ENCODE measurements at regions not wholly inside any gene's neighbourhood (a gene's known extent, or its start where the extent isn't known, plus 50 kb on each side); places are given as distances from the start of the nearest gene placed in this dataset.

DNA sequence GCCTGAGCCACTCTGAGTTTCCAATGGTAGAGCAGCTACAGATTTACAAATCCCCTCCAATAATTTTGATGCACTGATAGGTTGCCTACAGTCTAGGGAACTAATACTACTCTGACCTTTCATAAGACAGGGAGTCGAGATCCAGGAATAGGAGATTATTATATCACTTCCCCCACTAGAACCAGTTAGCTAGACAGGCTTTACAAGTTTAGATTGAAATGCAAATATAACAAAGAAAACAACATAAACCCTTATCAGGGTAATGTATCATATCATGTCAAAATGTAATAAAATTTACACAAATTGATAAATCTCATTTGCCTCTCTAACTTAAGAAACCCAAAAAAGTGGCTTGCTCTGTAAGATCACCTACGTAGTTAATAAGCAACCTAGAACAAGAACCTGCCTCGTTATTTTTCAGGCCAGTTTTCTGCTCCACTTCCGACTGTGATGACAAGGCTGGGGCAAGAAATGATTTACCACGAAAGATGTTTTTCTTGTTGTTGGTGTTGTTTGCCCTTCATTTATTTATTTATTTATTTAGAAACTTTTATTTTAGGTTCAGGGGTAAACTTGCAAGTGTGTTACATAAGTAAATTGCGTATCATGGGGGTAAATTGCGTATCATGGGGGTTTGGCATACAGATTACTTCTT, 504.2 kb upstream of the ID4 start:
- Mint-ChIP-seq H3K4me1 (ENCODE audit: low read depth) (no peaks in the 10 kb centered on the region), H3K4me3 (no peak overlapping the region), H3K36me3 (ENCODE audit: low read depth) (no peaks in the 10 kb centered on the region), H3K27me3 (ENCODE audit: insufficient read depth) (no peaks in the 10 kb centered on the region), H3K9me3 (no peaks in the 10 kb centered on the region), H3K27ac (no peak overlapping the region)
- no peak for DNase-seq (ENCODE audit: low spot score)
- intact Hi-C loops (cut with micrococcal nuclease), result no loop called here

DNA sequence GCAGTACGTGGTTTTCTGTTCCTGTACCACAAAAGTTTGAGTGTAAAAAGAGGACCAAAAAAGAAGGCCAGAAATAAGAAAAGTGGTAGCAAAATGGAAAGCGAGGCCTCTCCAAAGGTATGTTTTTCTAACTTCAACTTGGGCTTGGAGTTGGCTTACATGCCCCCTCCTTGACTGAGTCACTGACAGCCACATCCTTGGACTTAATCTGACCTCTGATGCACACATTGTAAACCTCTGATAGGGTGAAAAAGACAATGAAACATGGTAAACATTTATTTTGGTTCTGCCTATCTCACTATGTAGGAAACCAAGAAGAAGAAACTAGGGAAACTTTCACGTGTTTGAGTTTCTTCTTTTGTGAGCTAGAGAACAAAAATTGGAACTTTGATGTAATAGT, 503.2 kb upstream of the ID4 start:
- Mint-ChIP-seq H3K27me3 (ENCODE audit: insufficient read depth) (no peaks in the 10 kb centered on the region), H3K9me3 (peaks cover 3% of the 10 kb centered on the region), H3K4me3 (no peak overlapping the region), H3K27ac (no peak overlapping the region), H3K4me1 (ENCODE audit: low read depth) (no peaks in the 10 kb centered on the region), H3K36me3 (ENCODE audit: low read depth) (no peaks in the 10 kb centered on the region)
- DNase-seq (ENCODE audit: low spot score), result no peak
- intact Hi-C loops (cut with micrococcal nuclease), result no loop called here

DNA sequence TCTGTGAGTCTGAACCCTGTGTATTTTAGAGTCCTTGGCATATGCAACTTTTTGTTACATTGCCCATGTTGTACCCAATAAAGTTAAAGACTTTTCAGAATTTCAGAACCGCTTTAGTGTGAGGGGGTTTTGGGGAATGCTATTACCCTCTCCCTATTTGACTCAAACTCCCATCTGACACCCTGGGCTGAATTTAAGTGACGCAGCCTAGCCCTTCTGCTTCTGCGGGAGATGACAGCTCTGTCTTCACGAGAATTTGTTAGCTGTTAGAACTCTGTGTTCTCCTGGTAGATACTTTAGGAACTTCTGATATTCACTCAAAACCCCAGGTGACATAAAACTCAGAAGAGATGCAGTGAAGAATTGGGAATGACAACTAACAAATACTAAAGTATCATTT, 500.6 kb upstream of the ID4 start:
- Mint-ChIP-seq H3K4me3 (no peak overlapping the region), H3K27ac (no peak overlapping the region), H3K9me3 (peaks cover 5% of the 10 kb centered on the region), H3K36me3 (ENCODE audit: low read depth) (no peaks in the 10 kb centered on the region), H3K4me1 (ENCODE audit: low read depth) (no peaks in the 10 kb centered on the region), H3K27me3 (ENCODE audit: insufficient read depth) (no peaks in the 10 kb centered on the region)
- intact Hi-C loops (cut with micrococcal nuclease), result no loop called here
- DNase-seq (ENCODE audit: low spot score), result no peak

DNA sequence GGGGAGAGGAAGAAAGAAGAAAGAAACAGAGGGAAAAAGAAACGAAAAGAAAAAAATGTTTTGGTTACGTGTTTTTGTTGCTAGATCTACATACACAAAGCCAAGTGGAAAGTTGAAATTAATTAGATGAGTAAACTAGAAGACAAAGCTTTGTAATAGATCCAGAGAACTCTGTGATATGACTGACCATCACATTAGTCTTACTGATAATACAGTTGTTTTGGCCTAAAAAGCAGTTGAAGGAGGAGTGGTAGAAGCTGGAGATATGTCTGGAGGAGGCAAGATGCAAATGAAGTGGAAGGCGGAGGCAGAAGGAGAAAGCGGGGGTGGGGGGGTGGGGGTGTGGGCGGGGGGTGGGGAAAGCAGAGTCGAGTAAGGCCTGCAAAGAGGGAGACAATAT, 500.1 kb upstream of the ID4 start:
- intact Hi-C loops (cut with micrococcal nuclease), result no loop called here

DNA sequence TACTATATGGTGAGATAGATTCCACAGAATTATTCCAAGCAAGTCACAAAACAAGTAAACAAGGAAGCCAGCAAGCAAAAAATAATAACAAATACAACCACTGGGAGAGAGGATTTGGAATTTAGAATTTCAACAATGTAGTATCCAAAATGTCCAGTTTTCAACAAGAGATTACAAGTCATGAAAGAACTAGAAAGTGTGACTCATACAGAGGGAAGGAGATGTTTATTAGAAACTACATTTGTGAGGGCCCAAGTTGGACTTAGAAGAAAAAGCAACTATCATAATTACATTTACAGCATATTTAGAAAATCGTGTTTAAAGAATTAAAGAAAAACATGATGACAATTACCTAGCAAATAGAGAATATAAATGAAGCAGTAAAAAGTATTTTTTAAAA, 494.6 kb upstream of the ID4 start:
- Mint-ChIP-seq H3K9me3 (peaks cover 26% of the 10 kb centered on the region), H3K27ac (no peak overlapping the region), H3K4me1 (ENCODE audit: low read depth) (no peaks in the 10 kb centered on the region), H3K27me3 (ENCODE audit: insufficient read depth) (no peaks in the 10 kb centered on the region), H3K36me3 (ENCODE audit: low read depth) (no peaks in the 10 kb centered on the region), H3K4me3 (no peak overlapping the region)
- DNase-seq (ENCODE audit: low spot score), result no peak
- intact Hi-C loops (cut with micrococcal nuclease), result no loop called here

More for the DNA sequence above, 500.1 kb upstream of the ID4 start:
- Mint-ChIP-seq H3K36me3 (ENCODE audit: low read depth) (no peaks in the 10 kb centered on the region), H3K4me3 (no peak overlapping the region), H3K27me3 (ENCODE audit: insufficient read depth) (no peaks in the 10 kb centered on the region), H3K9me3 (peaks cover 5% of the 10 kb centered on the region), H3K4me1 (ENCODE audit: low read depth) (no peaks in the 10 kb centered on the region), H3K27ac (no peak overlapping the region)
- DNase-seq (ENCODE audit: low spot score), result no peak

DNA sequence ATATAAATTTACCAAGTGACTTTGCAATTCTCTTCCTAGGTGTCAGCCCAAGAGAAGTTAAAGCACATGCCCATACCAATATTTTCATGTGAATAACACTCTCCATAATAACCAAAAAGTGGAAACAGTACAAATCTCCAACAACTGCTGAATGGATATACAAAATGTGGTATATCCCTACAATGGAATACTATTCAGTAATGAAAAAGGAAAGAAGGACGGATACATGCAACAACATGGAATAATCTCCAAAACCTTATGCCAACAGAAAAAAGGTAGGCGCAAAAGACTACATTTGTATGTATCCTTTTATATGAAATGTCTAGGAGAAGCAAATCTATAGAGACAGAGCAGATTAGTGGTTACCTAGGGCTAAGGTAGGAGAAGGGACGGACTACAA, 487.7 kb upstream of the ID4 start:
- intact Hi-C loops (cut with micrococcal nuclease), result no loop called here
- Mint-ChIP-seq H3K27ac (no peak overlapping the region), H3K27me3 (ENCODE audit: insufficient read depth) (no peaks in the 10 kb centered on the region), H3K36me3 (ENCODE audit: low read depth) (no peaks in the 10 kb centered on the region), H3K9me3 (peaks cover 30% of the 10 kb centered on the region), H3K4me1 (ENCODE audit: low read depth) (no peaks in the 10 kb centered on the region), H3K4me3 (no peak overlapping the region)
- no peak for DNase-seq (ENCODE audit: low spot score)

DNA sequence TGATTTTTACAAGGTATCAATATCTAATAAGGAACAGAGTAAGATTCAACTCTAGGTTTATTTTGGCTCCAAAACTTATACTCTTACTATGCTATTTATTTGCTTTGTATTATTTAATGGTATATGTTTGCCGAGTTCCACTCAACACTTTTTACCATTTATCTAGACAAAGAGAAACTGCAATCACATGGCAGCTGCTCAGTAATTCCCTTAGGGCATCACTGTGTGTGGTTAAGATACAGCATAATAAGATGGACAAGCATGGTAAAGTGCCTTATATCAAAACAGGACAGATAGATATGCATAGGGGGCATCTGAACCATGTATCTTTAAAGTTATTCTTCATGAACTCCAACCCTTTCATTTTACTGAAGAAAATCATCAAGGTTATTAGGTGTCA, 483.0 kb upstream of the ID4 start:
- H3K4me1 Mint-ChIP-seq (ENCODE audit: low read depth), result no peaks in the 10 kb centered on the region
- DNase-seq (ENCODE audit: low spot score), result no peak
- no peak overlapping the region for H3K27ac Mint-ChIP-seq
- peaks cover 13% of the 10 kb centered on the region for H3K9me3 Mint-ChIP-seq
- no peaks in the 10 kb centered on the region for H3K36me3 Mint-ChIP-seq (ENCODE audit: low read depth)
- intact Hi-C loops (cut with micrococcal nuclease), result no loop called here
- H3K4me3 Mint-ChIP-seq, result no peak overlapping the region
- no peaks in the 10 kb centered on the region for H3K27me3 Mint-ChIP-seq (ENCODE audit: insufficient read depth)

DNA sequence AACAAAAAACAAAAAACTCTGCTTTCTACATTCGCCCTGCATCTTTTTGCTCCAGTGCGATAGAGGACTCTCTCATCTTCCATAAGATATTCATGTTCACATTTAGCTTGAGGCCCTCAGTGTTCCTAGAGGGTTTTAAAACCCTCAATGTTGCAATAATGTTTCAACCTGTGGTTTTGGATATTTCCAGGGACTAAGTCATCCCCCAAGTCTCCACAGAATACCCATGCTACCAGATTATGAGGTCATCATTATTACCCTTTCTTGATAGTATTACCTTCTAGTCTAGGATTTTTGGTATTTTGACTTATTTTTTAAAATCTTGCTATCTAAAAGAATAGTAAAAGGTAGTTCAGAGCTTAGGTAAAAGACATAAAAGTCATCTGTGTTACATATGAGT, 480.5 kb upstream of the ID4 start:
- Mint-ChIP-seq H3K4me1 (ENCODE audit: low read depth) (no peaks in the 10 kb centered on the region), H3K36me3 (ENCODE audit: low read depth) (no peaks in the 10 kb centered on the region), H3K4me3 (no peak overlapping the region), H3K27me3 (ENCODE audit: insufficient read depth) (no peaks in the 10 kb centered on the region), H3K27ac (no peak overlapping the region), H3K9me3 (peaks cover 6% of the 10 kb centered on the region)
- intact Hi-C loops (cut with micrococcal nuclease), result no loop called here
- DNase-seq (ENCODE audit: low spot score), result no peak

DNA sequence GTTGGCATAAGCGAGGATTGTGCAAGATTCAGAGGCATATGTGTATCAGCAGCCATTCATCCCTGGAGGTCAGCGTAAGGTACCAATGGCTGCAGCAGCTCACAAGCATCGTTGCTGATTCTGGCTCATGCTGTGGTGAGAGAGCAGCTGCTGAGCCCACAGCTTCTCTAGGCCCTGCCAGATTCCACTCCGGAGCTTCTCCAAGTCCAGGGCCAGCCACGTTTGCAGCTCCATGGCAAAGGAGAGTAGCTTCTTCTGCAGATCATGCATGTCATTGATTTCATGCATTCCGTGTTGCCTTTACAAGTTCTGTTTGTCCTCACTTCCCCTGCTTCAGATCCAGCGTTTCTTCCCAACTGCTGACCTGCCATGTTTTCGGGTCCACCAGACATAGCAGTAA, 474.8 kb upstream of the ID4 start:
- Mint-ChIP-seq H3K9me3 (peaks cover 4% of the 10 kb centered on the region), H3K27me3 (ENCODE audit: insufficient read depth) (no peaks in the 10 kb centered on the region), H3K36me3 (ENCODE audit: low read depth) (no peaks in the 10 kb centered on the region), H3K4me1 (ENCODE audit: low read depth) (no peaks in the 10 kb centered on the region), H3K27ac (no peak overlapping the region), H3K4me3 (no peak overlapping the region)
- DNase-seq (ENCODE audit: low spot score), result no peak
- intact Hi-C loops (cut with micrococcal nuclease), result no loop called here

DNA sequence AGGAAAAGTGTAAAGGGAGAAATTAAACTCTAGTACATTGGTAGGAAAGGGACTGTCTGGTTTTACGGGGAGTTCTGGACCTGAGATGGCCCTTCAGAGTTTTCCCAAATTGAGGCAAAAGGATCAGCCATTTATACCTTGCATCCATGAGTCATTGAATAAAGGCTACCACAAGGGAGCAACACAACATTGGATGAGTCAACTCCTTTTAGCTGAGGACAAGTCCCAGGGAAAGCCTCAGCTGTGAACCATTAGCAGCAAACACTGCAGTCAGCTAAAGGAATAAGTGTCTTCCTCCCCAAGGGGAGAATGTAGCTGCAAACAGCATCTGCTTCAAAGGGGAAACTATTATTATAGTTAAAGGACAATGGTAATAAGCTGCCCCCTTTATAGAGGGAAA, 468.7 kb upstream of the ID4 start:
- no peak for DNase-seq (ENCODE audit: low spot score)
- H3K4me1 Mint-ChIP-seq (ENCODE audit: low read depth), result no peaks in the 10 kb centered on the region
- H3K4me3 Mint-ChIP-seq, result no peak overlapping the region
- H3K9me3 Mint-ChIP-seq, result peaks cover 8% of the 10 kb centered on the region
- no peak overlapping the region for H3K27ac Mint-ChIP-seq
- intact Hi-C loops (cut with micrococcal nuclease), result no loop called here
- no peaks in the 10 kb centered on the region for H3K36me3 Mint-ChIP-seq (ENCODE audit: low read depth)
- no peaks in the 10 kb centered on the region for H3K27me3 Mint-ChIP-seq (ENCODE audit: insufficient read depth)

DNA sequence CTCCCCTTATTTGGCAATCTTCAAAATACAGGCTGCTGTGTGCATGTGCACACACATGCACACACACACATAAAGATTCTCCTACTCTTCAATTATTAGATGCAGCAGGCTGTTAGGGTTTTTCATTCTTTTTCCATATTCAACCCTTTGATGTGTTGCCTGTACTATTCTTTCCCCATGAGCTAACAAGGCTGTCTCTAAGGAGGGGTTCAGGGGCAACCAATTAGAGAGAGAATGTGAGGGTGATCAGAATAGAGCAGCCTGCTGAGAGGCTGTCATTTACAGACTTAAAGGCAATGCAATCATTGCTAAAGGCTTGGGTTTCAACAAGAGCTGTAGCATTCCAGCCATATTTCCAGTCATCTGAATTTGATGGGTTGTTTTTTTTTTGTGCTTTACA, 467.4 kb upstream of the ID4 start:
- intact Hi-C loops (cut with micrococcal nuclease), result no loop called here
- no peak overlapping the region for H3K4me3 Mint-ChIP-seq
- peaks cover 8% of the 10 kb centered on the region for H3K9me3 Mint-ChIP-seq

DNA sequence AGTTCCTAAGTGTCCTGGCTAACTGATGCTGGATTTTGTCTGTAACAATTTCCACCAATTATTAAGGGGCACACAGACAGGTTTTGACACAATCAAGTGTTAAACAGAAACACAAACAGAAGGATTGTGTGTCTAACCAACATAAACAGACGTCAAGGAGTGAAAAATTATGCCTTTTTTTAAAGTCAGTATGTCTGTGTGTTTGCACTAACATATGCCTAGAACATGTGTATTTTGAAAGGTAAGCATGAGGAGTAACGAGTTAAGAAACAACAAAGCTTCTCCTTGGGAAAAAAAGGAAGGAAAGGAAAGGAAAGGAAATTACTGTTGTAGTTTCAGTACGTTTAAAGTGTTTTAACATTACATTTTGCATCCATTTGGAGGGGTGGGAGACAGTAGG, 466.3 kb upstream of the ID4 start:
- no peaks in the 10 kb centered on the region for H3K36me3 Mint-ChIP-seq (ENCODE audit: low read depth)
- H3K27ac Mint-ChIP-seq, result no peak overlapping the region
- intact Hi-C loops (cut with micrococcal nuclease), result no loop called here
- no peaks in the 10 kb centered on the region for H3K4me1 Mint-ChIP-seq (ENCODE audit: low read depth)
- H3K27me3 Mint-ChIP-seq (ENCODE audit: insufficient read depth), result no peaks in the 10 kb centered on the region
- H3K9me3 Mint-ChIP-seq, result peaks cover 4% of the 10 kb centered on the region
- H3K4me3 Mint-ChIP-seq, result no peak overlapping the region
- DNase-seq (ENCODE audit: low spot score), result no peak

More for the DNA sequence above, 467.4 kb upstream of the ID4 start:
- Mint-ChIP-seq H3K27ac (no peak overlapping the region), H3K27me3 (ENCODE audit: insufficient read depth) (no peaks in the 10 kb centered on the region), H3K4me1 (ENCODE audit: low read depth) (no peaks in the 10 kb centered on the region), H3K36me3 (ENCODE audit: low read depth) (no peaks in the 10 kb centered on the region)
- DNase-seq (ENCODE audit: low spot score), result no peak

DNA sequence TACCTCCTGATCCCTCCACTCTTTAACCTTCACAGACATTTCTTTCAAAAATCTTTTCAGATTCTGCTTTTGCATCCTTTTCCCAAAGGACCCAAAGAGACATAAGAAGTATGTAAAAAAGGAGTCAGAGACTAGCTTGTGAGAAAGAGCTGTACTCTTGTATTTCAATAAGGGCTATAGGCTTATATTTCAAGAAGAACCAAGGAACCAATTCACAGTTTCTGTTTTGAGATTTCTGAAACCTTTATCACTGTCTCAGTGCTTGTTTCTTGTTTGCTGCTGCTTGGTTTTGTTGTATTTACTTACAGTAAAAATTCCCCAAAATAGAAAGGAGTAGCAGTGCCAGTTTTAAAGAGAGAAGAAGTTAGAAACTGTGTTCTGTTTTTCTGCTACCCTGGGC, 461.6 kb upstream of the ID4 start:
- Mint-ChIP-seq H3K9me3 (peaks cover 4% of the 10 kb centered on the region), H3K36me3 (ENCODE audit: low read depth) (no peaks in the 10 kb centered on the region), H3K27me3 (ENCODE audit: insufficient read depth) (no peaks in the 10 kb centered on the region), H3K27ac (no peak overlapping the region), H3K4me1 (ENCODE audit: low read depth) (no peaks in the 10 kb centered on the region), H3K4me3 (no peak overlapping the region)
- no peak for DNase-seq (ENCODE audit: low spot score)
- intact Hi-C loops (cut with micrococcal nuclease), result no loop called here

DNA sequence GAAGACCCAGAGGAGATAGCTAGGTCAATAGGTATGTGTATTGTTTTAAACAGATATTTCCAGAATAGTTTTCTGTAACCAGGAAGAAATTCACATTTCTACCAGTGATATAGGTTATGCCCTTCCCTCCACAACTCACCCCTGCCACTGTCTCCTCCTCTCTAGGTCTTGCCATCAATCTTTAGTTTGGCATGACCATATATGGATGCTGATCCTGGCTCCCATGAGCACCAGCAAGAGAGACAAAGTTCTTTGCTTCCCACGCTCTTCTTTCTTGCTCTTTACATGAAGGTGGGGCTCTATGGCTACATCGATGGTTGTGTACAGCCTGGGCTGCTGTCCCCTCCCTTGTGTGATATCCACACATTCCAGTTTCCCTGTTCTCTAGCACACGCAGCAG, 459.4 kb upstream of the ID4 start:
- intact Hi-C loops (cut with micrococcal nuclease), result no loop called here
- no peak overlapping the region for H3K4me3 Mint-ChIP-seq
- no peaks in the 10 kb centered on the region for H3K9me3 Mint-ChIP-seq
- no peaks in the 10 kb centered on the region for H3K4me1 Mint-ChIP-seq (ENCODE audit: low read depth)
- H3K27ac Mint-ChIP-seq, result no peak overlapping the region
- H3K36me3 Mint-ChIP-seq (ENCODE audit: low read depth), result no peaks in the 10 kb centered on the region
- no peaks in the 10 kb centered on the region for H3K27me3 Mint-ChIP-seq (ENCODE audit: insufficient read depth)
- no peak for DNase-seq (ENCODE audit: low spot score)

Measured in activated T-helper 1 cell treated with anti-CD3 and anti-CD28 coated beads, Interleukin-12 subunit alpha, Interleukin-12 subunit beta, Interleukin-2, Interleukin-4 antibody, amounts not matched to agents 30 ng/mL and 10 ng/mL and 1 ng/mL, durations not matched to agents 14 hours and 24 hours and 36 hours (primary cell).